ENCODE measurements at regions not wholly inside any gene's neighbourhood (a gene's known extent, or its start where the extent isn't known, plus 50 kb on each side); places are given as distances from the start of the nearest gene placed in this dataset.
"Not testable (repeated sequence)": the region's sequence is repeated elsewhere in the genome, so short reads cannot be mapped to it uniquely, and the experiment has no call there.

DNA sequence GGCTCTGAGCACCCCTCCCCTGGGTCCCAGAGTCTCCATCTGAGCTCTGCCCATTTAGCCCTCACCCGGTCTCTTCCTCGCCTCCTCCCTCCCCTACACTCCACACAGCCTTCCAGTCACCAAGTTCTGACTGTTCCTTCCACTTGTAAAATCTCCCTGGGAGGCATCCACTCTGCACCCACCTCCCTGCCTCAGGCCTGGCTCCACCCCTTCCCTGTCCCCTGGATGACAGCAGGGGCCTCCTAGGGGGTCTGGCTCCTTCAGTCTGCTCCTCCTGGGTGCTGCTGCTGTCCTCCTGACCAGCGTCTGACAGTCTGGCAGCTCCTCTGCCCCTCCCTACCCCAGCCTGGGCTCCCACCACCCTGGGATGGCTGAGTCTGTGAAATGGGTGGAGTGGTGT lies 77.7 kb upstream of the GOLGA6L4 start:
- TF ChIP-seq CTCF (IDR thresholded peaks at IDR 0.05; ENCODE audit: low read depth, low read length); EZH2phosphoT487 (IDR thresholded peaks at IDR 0.05; ENCODE audit: low read depth): not testable (repeated sequence)
